ENCODE measurements at regions not wholly inside any gene's neighbourhood (a gene's known extent, or its start where the extent isn't known, plus 50 kb on each side); places are given as distances from the start of the nearest gene placed in this dataset.

GRCh38 chr6:104166055-104166668 is 693.6 kb downstream of the HACE1 start:
- Histone ChIP-seq H3K27me3 (no peaks in the 10 kb centered on the region), H3K27ac (no peak overlapping the region), H3K9me3 (peaks cover 0 to 40% of the 10 kb centered on the region in 2 donors), H3K4me1 (no peaks in the 10 kb centered on the region), H3K4me3 (no peak overlapping the region), H3K36me3 (no peaks in the 10 kb centered on the region)
- intact Hi-C loops (cut with DNase I), result no loop called here
- ATAC-seq (no peak), DNase-seq (no peak)
- TF ChIP-seq CTCF (IDR thresholded peaks at IDR 0.05), result no peak

- TF ChIP-seq CTCF (IDR thresholded peaks at IDR 0.05), result no peak
- DNase-seq (no peak), ATAC-seq (no peak)
- no peaks in the 10 kb centered on the region for H3K36me3 ChIP-seq
- intact Hi-C loops (cut with DNase I), result no loop called here
- H3K4me1 ChIP-seq, result no peaks in the 10 kb centered on the region
- H3K9me3 ChIP-seq, result peaks cover 0 to 40% of the 10 kb centered on the region in 2 donors
- no peak overlapping the region for H3K27ac ChIP-seq
- no peaks in the 10 kb centered on the region for H3K27me3 ChIP-seq
- H3K4me3 ChIP-seq, result no peak overlapping the region
These were observed 697.6 kb downstream of the HACE1 start for GRCh38 chr6:104162036-104162669.

GRCh38 chr6:104159045-104159618 is 700.6 kb downstream of the HACE1 start:
- H3K36me3 ChIP-seq, result no peaks in the 10 kb centered on the region
- no peak overlapping the region for H3K4me3 ChIP-seq
- no peak for ATAC-seq
- H3K4me1 ChIP-seq, result no peaks in the 10 kb centered on the region
- H3K27ac ChIP-seq, result no peak overlapping the region
- H3K27me3 ChIP-seq, result no peaks in the 10 kb centered on the region
- no peak for TF ChIP-seq CTCF (IDR thresholded peaks at IDR 0.05)
- no peak for DNase-seq
- intact Hi-C loops (cut with DNase I), result no loop called here
- peaks cover 0 to 21% of the 10 kb centered on the region in 2 donors for H3K9me3 ChIP-seq

GRCh38 chr6:104143757-104144156 is 716.0 kb downstream of the HACE1 start:
- no peak for TF ChIP-seq CTCF (IDR thresholded peaks at IDR 0.05)
- no peaks in the 10 kb centered on the region for H3K36me3 ChIP-seq
- no peak overlapping the region for H3K4me3 ChIP-seq
- intact Hi-C loops (cut with DNase I), result no loop called here
- DNase-seq (no peak), ATAC-seq (no peak)
- no peak overlapping the region for H3K27ac ChIP-seq
- H3K9me3 ChIP-seq, result peaks cover 0 to 8% of the 10 kb centered on the region in 2 donors
- H3K4me1 ChIP-seq, result no peaks in the 10 kb centered on the region
- no peaks in the 10 kb centered on the region for H3K27me3 ChIP-seq

GRCh38 chr6:104134876-104135275 is 724.8 kb downstream of the HACE1 start:
- no peak for TF ChIP-seq CTCF (IDR thresholded peaks at IDR 0.05)
- no peaks in the 10 kb centered on the region for H3K27me3 ChIP-seq

More at GRCh38 chr6:104134876-104135275, 724.8 kb downstream of the HACE1 start:
- no peak for DNase-seq
- no peaks in the 10 kb centered on the region for H3K4me1 ChIP-seq
- no peak overlapping the region for H3K4me3 ChIP-seq
- H3K36me3 ChIP-seq, result no peaks in the 10 kb centered on the region
- intact Hi-C loops (cut with DNase I), result no loop called here
- H3K9me3 ChIP-seq, result peaks cover 0 to 3% of the 10 kb centered on the region in 2 donors
- H3K27ac ChIP-seq, result no peak overlapping the region
- no peak for ATAC-seq

Data from left lung (tissue), 4 donors.